KMS-11 (cell line): ENCODE measurements at regions not wholly inside any gene's neighbourhood (a gene's known extent, or its start where the extent isn't known, plus 50 kb on each side); places are given as distances from the start of the nearest gene placed in this dataset.

Experiments used
- H2AFZ ChIP-seq: fragments of 200-600 bp; sonication (generic); 2 replicates; pipeline ENCODE4 v1.6.1; 2016; ENCODE audit warnings: antibody characterized with exemption, mixed run types, low read depth
- H3K27ac ChIP-seq: fragments of 200-600 bp; sonication (generic); 2 replicates; pipeline ENCODE4 v1.6.1; 2016; ENCODE audit warnings: mild to moderate bottlenecking, mixed run types
- H3K27me3 ChIP-seq: fragments of 200-600 bp; sonication (generic); 2 replicates; pipeline ENCODE4 v1.6.1; 2017; ENCODE audit warnings: mild to moderate bottlenecking, low read depth, mixed run types, moderate library complexity; ENCODE audit not compliant: insufficient read depth
- H3K36me3 ChIP-seq: fragments of 200-600 bp; sonication (generic); 2 replicates; pipeline ENCODE4 v1.6.1; 2017; ENCODE audit warnings: mild to moderate bottlenecking, mixed run types; ENCODE audit not compliant: insufficient read depth
- H3K4me1 ChIP-seq: fragments of 200-600 bp; sonication (generic); 2 replicates; pipeline ENCODE4 v1.6.1; 2016; ENCODE audit warnings: mild to moderate bottlenecking, low read depth, mixed run types; ENCODE audit not compliant: poor library complexity, severe bottlenecking
- H3K4me2 ChIP-seq: fragments of 200-600 bp; sonication (generic); 2 replicates; pipeline ENCODE4 v1.7.0; 2016; ENCODE audit warnings: mild to moderate bottlenecking, mixed run types
- H3K4me3 ChIP-seq: fragments of 200-600 bp; sonication (generic); IDR thresholded peaks from 2 replicates; pipeline ENCODE4 v1.6.1; 2017; ENCODE audit warnings: low read depth, low read length, mixed read lengths; ENCODE audit not compliant: insufficient read depth
- H3K79me2 ChIP-seq: fragments of 200-600 bp; sonication (generic); 2 replicates; pipeline ENCODE4 v1.6.1; 2016; ENCODE audit warnings: low read depth, mixed run types; ENCODE audit not compliant: insufficient read depth
- H3K9ac ChIP-seq: fragments of 200-600 bp; sonication (generic); 2 replicates; pipeline ENCODE4 v1.6.1; 2016; ENCODE audit warnings: mild to moderate bottlenecking, mixed run types
- H4K20me1 ChIP-seq: fragments of 200-600 bp; sonication (generic); 2 replicates; pipeline ENCODE4 v1.6.1; 2016; ENCODE audit warnings: mild to moderate bottlenecking, mixed run types; ENCODE audit not compliant: insufficient read depth
- TF ChIP-seq, protein P1 (sequence below): fragments of 200-600 bp; sonication (generic); conservative IDR thresholded peaks from 2 replicates; pipeline ENCODE4 v1.6.1; 2017; ENCODE audit warnings: low read depth, mild to moderate bottlenecking, antibody characterized with exemption, low read length, moderate library complexity, mixed read lengths

DNA sequence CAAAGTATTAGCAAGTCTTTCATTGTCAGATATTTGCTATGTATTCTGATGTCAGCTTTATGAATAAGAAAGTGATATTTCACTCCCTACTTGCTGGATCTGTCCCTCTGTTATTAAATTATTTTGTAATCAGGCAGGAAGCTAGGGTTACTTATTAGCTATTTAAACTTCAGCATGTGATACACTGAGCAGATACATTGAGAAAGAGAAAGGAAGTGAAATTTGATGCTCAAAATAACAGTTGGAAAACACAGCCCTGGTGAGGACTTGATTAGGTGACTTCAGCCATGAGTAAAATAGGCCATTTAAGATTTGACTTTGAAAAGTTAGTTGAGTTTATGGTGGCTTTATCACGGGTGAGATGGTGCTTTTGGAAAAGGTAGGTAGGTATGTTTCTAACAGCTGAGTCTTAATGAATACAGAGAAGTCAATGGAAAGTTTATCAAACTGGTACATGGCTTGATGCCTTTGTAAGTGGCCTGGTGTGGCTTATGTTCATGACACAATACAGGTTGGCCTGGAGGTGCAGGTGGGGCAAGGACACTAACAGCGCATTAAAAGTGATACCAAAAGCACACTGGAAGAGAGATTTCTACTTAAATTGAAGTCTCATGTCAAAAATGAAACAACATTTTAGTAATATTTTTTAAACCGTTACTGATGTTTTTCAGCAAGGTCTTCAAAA lies 321.2 kb upstream of the SPOCK3 start:
- Histone ChIP-seq H3K4me1 (no peaks in the 10 kb centered on the region), H3K27me3 (no peaks in the 10 kb centered on the region), H3K79me2 (no peaks in the 10 kb centered on the region), H3K4me2 (no peak overlapping the region), H3K4me3 (no peak overlapping the region), H4K20me1 (no peaks in the 10 kb centered on the region), H3K9ac (no peak overlapping the region), H3K36me3 (no peaks in the 10 kb centered on the region), H2AFZ (no peak overlapping the region), H3K27ac (no peak overlapping the region)
- TF ChIP-seq, protein P1, sequence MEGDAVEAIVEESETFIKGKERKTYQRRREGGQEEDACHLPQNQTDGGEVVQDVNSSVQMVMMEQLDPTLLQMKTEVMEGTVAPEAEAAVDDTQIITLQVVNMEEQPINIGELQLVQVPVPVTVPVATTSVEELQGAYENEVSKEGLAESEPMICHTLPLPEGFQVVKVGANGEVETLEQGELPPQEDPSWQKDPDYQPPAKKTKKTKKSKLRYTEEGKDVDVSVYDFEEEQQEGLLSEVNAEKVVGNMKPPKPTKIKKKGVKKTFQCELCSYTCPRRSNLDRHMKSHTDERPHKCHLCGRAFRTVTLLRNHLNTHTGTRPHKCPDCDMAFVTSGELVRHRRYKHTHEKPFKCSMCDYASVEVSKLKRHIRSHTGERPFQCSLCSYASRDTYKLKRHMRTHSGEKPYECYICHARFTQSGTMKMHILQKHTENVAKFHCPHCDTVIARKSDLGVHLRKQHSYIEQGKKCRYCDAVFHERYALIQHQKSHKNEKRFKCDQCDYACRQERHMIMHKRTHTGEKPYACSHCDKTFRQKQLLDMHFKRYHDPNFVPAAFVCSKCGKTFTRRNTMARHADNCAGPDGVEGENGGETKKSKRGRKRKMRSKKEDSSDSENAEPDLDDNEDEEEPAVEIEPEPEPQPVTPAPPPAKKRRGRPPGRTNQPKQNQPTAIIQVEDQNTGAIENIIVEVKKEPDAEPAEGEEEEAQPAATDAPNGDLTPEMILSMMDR = no peak

DNA sequence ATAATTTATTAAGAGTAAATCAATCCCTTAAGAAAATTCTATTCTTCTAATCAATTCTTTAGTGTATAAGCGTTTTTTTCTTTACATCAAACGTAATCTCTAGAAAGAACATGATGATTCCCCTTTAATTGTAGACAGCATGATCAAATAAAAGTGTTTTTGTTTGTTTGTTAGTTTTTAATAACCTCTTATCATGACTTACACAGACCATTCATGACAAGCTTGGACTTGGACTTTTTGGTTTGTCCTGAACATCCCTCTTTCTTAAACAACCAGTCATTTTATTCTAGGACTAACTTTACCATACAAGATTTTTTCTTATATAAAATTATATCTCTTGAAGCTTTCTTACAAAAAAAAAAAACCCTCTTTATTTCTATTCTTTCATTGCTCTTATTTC lies 344.6 kb upstream of the SPOCK3 start:
- TF ChIP-seq, protein P1 = no peak
- H2AFZ ChIP-seq = no peak overlapping the region

DNA sequence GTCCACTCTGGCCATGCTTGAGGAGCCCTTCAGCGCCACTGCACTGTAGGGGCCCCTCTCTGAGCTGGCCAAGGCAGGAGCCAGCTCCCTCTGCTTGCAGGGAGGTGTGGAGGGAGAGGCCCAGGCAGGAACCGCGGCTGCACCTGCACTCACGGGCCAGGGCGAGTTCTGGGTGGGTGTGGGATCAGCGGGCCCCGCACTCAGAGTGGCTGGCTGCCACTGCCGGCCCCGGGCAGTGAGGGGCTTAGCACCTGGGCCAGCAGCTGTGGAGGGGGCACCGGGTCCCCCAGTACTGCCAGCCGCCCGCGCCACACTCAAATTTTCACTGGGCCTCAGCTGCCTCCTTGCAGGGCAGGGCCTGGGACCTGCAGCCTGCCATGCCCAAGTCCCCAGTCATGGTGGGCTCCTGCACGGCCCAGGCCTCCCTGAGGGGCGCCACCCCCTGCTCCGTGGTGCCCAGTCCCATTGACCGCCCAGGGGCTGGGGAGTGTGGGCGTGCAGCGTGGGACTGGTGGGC lies 347.2 kb upstream of the SPOCK3 start:
- no peak overlapping the region for H2AFZ ChIP-seq
- no peak overlapping the region for H3K4me3 ChIP-seq
- no peaks in the 10 kb centered on the region for H3K36me3 ChIP-seq
- no peaks in the 10 kb centered on the region for H4K20me1 ChIP-seq
- H3K79me2 ChIP-seq = no peaks in the 10 kb centered on the region
- H3K4me1 ChIP-seq = no peaks in the 10 kb centered on the region
- no peak overlapping the region for H3K27ac ChIP-seq
- TF ChIP-seq, protein P1 = no peak
- no peaks in the 10 kb centered on the region for H3K27me3 ChIP-seq
- H3K9ac ChIP-seq = no peak overlapping the region
- H3K4me2 ChIP-seq = no peak overlapping the region

More for the DNA sequence above, 344.6 kb upstream of the SPOCK3 start:
- Histone ChIP-seq H3K4me2 (no peak overlapping the region), H3K36me3 (no peaks in the 10 kb centered on the region), H3K79me2 (no peaks in the 10 kb centered on the region), H3K4me1 (no peaks in the 10 kb centered on the region), H3K9ac (no peak overlapping the region), H3K27me3 (no peaks in the 10 kb centered on the region), H3K27ac (no peak overlapping the region), H3K4me3 (no peak overlapping the region), H4K20me1 (no peaks in the 10 kb centered on the region)

DNA sequence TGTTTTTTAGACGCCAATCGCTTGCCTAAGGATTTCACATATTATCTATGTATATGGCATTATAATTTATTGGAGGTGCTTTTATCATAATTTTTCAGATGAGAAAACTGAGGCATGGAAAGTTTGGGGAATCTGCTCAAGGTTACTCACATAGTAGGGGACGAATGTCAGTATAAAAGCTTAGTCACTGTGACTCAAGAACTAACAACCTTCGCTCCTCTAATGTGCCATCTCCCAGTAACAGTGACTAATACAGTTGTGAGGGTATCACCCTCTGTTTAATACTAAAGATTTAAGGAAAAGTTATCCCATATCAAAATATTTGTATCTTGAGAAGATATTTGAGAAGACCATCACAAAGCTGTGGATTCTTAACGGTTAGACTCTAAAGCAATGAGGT lies 353.1 kb upstream of the SPOCK3 start:
- no peaks in the 10 kb centered on the region for H3K4me1 ChIP-seq
- no peaks in the 10 kb centered on the region for H3K36me3 ChIP-seq
- TF ChIP-seq, protein P1 = no peak
- H2AFZ ChIP-seq = no peak overlapping the region
- H3K79me2 ChIP-seq = no peaks in the 10 kb centered on the region
- no peak overlapping the region for H3K27ac ChIP-seq
- no peak overlapping the region for H3K9ac ChIP-seq
- H3K4me2 ChIP-seq = no peak overlapping the region
- no peaks in the 10 kb centered on the region for H4K20me1 ChIP-seq
- H3K27me3 ChIP-seq = no peaks in the 10 kb centered on the region
- H3K4me3 ChIP-seq = no peak overlapping the region
